GM23338 (cell line): ENCODE measurements at regions not wholly inside any gene's neighbourhood (a gene's known extent, or its start where the extent isn't known, plus 50 kb on each side); places are given as distances from the start of the nearest gene placed in this dataset.

Experiments
- ATAC-seq: fragments of 200-7000 bp; cut with Tn5 transposase; 3 replicates; pipeline ENCODE4 v1.9.1; 2020
- DNase-seq: peaks from one replicate; pipeline ENCODE4 v3.0.0-alpha.2; 2015; ENCODE audit warnings: low spot score
- H2AFZ ChIP-seq: fragments of 200-600 bp; sonication (generic); 2 replicates; pipeline ENCODE4 v1.8.0; 2016; ENCODE audit warnings: antibody characterized with exemption, mild to moderate bottlenecking, moderate library complexity
- H3F3A ChIP-seq: fragments of 200-600 bp; sonication (generic); replicated peaks from 2 replicates; pipeline ENCODE4 v1.8.0; 2017; ENCODE audit warnings: antibody characterized with exemption, mixed run types, low read depth
- H3K27ac ChIP-seq: fragments of 200-600 bp; sonication (generic); 2 replicates; pipeline ENCODE4 v1.6.1; 2016; ENCODE audit warnings: low read depth
- H3K27me3 ChIP-seq: fragments of 200-600 bp; sonication (generic); 2 replicates; pipeline ENCODE4 v1.8.0; 2016; ENCODE audit warnings: mild to moderate bottlenecking, mixed run types, moderate library complexity; ENCODE audit not compliant: insufficient read depth
- H3K36me3 ChIP-seq: fragments of 200-600 bp; sonication (generic); 2 replicates; pipeline ENCODE4 v1.8.0; 2016; ENCODE audit warnings: mild to moderate bottlenecking; ENCODE audit not compliant: insufficient read depth
- H3K4me1 ChIP-seq: fragments of 200-600 bp; sonication (generic); 2 replicates; pipeline ENCODE4 v1.8.0; 2016; ENCODE audit warnings: mild to moderate bottlenecking, moderate library complexity; ENCODE audit not compliant: insufficient read depth
- H3K4me2 ChIP-seq: fragments of 200-600 bp; sonication (generic); 2 replicates; pipeline ENCODE4 v1.7.1; 2017; ENCODE audit warnings: mixed run types
- H3K4me3 ChIP-seq: fragments of 200-600 bp; sonication (generic); 2 replicates; pipeline ENCODE4 v1.6.1; 2016; ENCODE audit warnings: mixed run types
- H3K79me2 ChIP-seq: fragments of 200-600 bp; sonication (generic); replicated peaks from 2 replicates; pipeline ENCODE4 v1.8.0; 2017; ENCODE audit warnings: mild to moderate bottlenecking; ENCODE audit not compliant: insufficient read depth
- H3K9me2 ChIP-seq: fragments of 200-600 bp; sonication (generic); 2 replicates; pipeline ENCODE4 v1.8.0; 2017; ENCODE audit not compliant: insufficient read depth
- H4K20me1 ChIP-seq: fragments of 200-600 bp; sonication (generic); replicated peaks from 2 replicates; pipeline ENCODE4 v1.8.0; 2017; ENCODE audit warnings: mild to moderate bottlenecking; ENCODE audit not compliant: insufficient read depth
- H3K27ac Mint-ChIP-seq: 2 replicates; pipeline ENCODE4 v1.8.0; 2020; ENCODE audit warnings: inconsistent platforms, mild to moderate bottlenecking, moderate library complexity, mixed read lengths
- H3K27me3 Mint-ChIP-seq: 3 replicates; pipeline ENCODE4 v1.8.0; 2022; ENCODE audit warnings: low read depth, mild to moderate bottlenecking, moderate library complexity, mixed read lengths, inconsistent platforms; ENCODE audit not compliant: insufficient read depth, poor library complexity
- H3K36me3 Mint-ChIP-seq: 3 replicates; pipeline ENCODE4 v1.8.0; 2021; ENCODE audit warnings: low read depth, mild to moderate bottlenecking, inconsistent platforms, moderate library complexity, mixed read lengths
- H3K4me1 Mint-ChIP-seq: 3 replicates; pipeline ENCODE4 v1.8.0; 2020; ENCODE audit warnings: mild to moderate bottlenecking, inconsistent platforms, mixed read lengths
- H3K4me3 Mint-ChIP-seq: 3 replicates; pipeline ENCODE4 v1.8.0; 2021; ENCODE audit warnings: moderate library complexity, mild to moderate bottlenecking, inconsistent platforms, mixed read lengths
- H3K9me3 Mint-ChIP-seq: 3 replicates; pipeline ENCODE4 v1.8.0; 2020; ENCODE audit warnings: moderate library complexity, mild to moderate bottlenecking, inconsistent platforms, mixed read lengths
- CREB1 ChIP-seq: fragments of 250-450 bp; sonication (Bioruptor Pico); IDR thresholded peaks from 2 replicates; pipeline ENCODE4 v1.5.0; 2020; ENCODE audit warnings: low read depth, mild to moderate bottlenecking, moderate library complexity
- EZH2 ChIP-seq: fragments of 200-600 bp; sonication (generic); IDR thresholded peaks from one replicate; pipeline ENCODE4 v1.8.0; 2017; ENCODE audit warnings: antibody characterized with exemption, mild to moderate bottlenecking, low read depth; ENCODE audit not compliant: unreplicated experiment
- EZH2phosphoT487 ChIP-seq: fragments of 200-600 bp; sonication (generic); IDR thresholded peaks from one replicate; pipeline ENCODE4 v1.8.1; 2018; ENCODE audit warnings: antibody characterized with exemption; ENCODE audit not compliant: unreplicated experiment
- JUNB ChIP-seq: IDR thresholded peaks from one replicate; pipeline ENCODE4 v1.6.1; 2016; ENCODE audit warnings: antibody characterized with exemption; ENCODE audit not compliant: unreplicated experiment
- TF ChIP-seq, protein P1 (sequence below): IDR thresholded peaks from one replicate; pipeline ENCODE4 v1.6.1; 2018; ENCODE audit warnings: antibody characterized with exemption; ENCODE audit not compliant: unreplicated experiment
- TF ChIP-seq, protein P2 (sequence below): fragments of 250-450 bp; sonication (Bioruptor Pico); IDR thresholded peaks from 2 replicates; pipeline ENCODE4 v1.5.0; 2020; ENCODE audit warnings: mild to moderate bottlenecking, moderate library complexity
- TF ChIP-seq, protein P3 (sequence below): IDR thresholded peaks from 2 replicates; pipeline ENCODE4 v1.6.1; 2016; ENCODE audit warnings: antibody characterized with exemption

DNA sequence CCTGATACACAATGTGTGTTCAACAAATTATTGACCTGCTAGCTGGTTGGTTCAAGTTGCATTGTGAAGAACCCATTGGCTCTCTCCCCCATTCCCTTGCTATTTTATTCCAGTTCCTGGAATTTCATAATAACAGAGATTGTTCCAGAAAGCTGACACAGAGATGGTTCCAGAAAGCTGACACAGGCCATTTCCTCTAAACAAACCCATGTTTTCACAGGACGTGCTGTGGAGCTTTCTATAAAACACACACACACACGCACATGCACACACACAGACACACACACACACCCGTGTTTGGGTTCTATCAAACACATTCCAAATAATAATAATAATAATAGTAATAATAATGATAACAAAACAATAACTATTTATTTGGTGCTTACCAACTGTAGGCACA lies 259.1 kb downstream of the CLIC5 start:
- ATAC-seq (no peak), DNase-seq (no peak)
- Histone ChIP-seq H2AFZ (no peak overlapping the region), H3K27me3 (no peaks in the 10 kb centered on the region), H3F3A (no peaks in the 10 kb centered on the region), H3K36me3 (no peaks in the 10 kb centered on the region), H3K4me1 (no peaks in the 10 kb centered on the region), H3K4me3 (no peak overlapping the region), H3K79me2 (no peaks in the 10 kb centered on the region), H3K27ac (no peak overlapping the region), H4K20me1 (no peaks in the 10 kb centered on the region), H3K4me2 (no peak overlapping the region), H3K9me2 (no peaks in the 10 kb centered on the region; the same call in 1 of the 2 replicates)
- TF ChIP-seq EZH2phosphoT487 (no peak), CREB1 (CRISPR knock-in tag) (no peak), JUNB (no peak), EZH2 (no peak)
- TF ChIP-seq, protein P1, sequence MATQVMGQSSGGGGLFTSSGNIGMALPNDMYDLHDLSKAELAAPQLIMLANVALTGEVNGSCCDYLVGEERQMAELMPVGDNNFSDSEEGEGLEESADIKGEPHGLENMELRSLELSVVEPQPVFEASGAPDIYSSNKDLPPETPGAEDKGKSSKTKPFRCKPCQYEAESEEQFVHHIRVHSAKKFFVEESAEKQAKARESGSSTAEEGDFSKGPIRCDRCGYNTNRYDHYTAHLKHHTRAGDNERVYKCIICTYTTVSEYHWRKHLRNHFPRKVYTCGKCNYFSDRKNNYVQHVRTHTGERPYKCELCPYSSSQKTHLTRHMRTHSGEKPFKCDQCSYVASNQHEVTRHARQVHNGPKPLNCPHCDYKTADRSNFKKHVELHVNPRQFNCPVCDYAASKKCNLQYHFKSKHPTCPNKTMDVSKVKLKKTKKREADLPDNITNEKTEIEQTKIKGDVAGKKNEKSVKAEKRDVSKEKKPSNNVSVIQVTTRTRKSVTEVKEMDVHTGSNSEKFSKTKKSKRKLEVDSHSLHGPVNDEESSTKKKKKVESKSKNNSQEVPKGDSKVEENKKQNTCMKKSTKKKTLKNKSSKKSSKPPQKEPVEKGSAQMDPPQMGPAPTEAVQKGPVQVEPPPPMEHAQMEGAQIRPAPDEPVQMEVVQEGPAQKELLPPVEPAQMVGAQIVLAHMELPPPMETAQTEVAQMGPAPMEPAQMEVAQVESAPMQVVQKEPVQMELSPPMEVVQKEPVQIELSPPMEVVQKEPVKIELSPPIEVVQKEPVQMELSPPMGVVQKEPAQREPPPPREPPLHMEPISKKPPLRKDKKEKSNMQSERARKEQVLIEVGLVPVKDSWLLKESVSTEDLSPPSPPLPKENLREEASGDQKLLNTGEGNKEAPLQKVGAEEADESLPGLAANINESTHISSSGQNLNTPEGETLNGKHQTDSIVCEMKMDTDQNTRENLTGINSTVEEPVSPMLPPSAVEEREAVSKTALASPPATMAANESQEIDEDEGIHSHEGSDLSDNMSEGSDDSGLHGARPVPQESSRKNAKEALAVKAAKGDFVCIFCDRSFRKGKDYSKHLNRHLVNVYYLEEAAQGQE, result no peak
- H3K9me3 Mint-ChIP-seq, result no peaks in the 10 kb centered on the region
- H3K4me1 Mint-ChIP-seq, result peaks cover 7% of the 10 kb centered on the region
- H3K36me3 Mint-ChIP-seq, result no peaks in the 10 kb centered on the region
- no peak overlapping the region for H3K27ac Mint-ChIP-seq
- H3K27me3 Mint-ChIP-seq, result no peaks in the 10 kb centered on the region
- H3K4me3 Mint-ChIP-seq, result no peak overlapping the region

DNA sequence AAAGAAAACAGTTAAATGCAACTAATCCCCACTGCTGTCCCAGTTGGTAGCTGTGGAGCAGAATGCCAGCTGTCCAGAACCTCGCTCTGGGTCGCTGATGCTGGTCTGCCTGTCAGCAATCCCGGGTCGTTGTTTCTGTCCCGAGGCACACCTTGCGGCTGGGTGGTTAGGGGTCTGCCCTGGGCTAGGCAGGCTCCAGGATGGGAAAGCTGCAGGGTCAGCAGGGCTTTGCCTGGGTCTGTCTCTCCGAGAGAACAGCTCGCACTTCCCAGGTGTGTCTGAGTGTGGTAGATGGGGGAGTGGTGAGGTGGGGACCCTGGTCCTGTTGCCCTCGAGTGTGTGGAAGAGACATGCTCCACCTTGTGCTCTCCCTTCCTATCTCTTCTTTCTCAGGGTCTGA lies 261.2 kb downstream of the CLIC5 start:
- no peak for TF ChIP-seq EZH2phosphoT487
- TF ChIP-seq EZH2, result no peak
- TF ChIP-seq, protein P2, sequence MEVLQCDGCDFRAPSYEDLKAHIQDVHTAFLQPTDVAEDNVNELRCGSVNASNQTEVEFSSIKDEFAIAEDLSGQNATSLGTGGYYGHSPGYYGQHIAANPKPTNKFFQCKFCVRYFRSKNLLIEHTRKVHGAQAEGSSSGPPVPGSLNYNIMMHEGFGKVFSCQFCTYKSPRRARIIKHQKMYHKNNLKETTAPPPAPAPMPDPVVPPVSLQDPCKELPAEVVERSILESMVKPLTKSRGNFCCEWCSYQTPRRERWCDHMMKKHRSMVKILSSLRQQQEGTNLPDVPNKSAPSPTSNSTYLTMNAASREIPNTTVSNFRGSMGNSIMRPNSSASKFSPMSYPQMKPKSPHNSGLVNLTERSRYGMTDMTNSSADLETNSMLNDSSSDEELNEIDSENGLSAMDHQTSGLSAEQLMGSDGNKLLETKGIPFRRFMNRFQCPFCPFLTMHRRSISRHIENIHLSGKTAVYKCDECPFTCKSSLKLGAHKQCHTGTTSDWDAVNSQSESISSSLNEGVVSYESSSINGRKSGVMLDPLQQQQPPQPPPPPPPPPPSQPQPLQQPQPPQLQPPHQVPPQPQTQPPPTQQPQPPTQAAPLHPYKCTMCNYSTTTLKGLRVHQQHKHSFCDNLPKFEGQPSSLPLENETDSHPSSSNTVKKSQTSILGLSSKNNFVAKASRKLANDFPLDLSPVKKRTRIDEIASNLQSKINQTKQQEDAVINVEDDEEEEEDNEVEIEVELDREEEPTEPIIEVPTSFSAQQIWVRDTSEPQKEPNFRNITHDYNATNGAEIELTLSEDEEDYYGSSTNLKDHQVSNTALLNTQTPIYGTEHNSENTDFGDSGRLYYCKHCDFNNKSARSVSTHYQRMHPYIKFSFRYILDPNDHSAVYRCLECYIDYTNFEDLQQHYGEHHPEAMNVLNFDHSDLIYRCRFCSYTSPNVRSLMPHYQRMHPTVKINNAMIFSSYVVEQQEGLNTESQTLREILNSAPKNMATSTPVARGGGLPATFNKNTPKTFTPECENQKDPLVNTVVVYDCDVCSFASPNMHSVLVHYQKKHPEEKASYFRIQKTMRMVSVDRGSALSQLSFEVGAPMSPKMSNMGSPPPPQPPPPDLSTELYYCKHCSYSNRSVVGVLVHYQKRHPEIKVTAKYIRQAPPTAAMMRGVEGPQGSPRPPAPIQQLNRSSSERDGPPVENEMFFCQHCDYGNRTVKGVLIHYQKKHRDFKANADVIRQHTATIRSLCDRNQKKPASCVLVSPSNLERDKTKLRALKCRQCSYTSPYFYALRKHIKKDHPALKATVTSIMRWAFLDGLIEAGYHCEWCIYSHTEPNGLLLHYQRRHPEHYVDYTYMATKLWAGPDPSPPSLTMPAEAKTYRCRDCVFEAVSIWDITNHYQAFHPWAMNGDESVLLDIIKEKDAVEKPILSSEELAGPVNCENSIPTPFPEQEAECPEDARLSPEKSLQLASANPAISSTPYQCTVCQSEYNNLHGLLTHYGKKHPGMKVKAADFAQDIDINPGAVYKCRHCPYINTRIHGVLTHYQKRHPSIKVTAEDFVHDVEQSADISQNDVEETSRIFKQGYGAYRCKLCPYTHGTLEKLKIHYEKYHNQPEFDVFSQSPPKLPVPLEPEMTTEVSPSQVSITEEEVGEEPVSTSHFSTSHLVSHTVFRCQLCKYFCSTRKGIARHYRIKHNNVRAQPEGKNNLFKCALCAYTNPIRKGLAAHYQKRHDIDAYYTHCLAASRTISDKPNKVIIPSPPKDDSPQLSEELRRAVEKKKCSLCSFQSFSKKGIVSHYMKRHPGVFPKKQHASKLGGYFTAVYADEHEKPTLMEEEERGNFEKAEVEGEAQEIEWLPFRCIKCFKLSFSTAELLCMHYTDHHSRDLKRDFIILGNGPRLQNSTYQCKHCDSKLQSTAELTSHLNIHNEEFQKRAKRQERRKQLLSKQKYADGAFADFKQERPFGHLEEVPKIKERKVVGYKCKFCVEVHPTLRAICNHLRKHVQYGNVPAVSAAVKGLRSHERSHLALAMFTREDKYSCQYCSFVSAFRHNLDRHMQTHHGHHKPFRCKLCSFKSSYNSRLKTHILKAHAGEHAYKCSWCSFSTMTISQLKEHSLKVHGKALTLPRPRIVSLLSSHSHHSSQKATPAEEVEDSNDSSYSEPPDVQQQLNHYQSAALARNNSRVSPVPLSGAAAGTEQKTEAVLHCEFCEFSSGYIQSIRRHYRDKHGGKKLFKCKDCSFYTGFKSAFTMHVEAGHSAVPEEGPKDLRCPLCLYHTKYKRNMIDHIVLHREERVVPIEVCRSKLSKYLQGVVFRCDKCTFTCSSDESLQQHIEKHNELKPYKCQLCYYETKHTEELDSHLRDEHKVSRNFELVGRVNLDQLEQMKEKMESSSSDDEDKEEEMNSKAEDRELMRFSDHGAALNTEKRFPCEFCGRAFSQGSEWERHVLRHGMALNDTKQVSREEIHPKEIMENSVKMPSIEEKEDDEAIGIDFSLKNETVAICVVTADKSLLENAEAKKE (CRISPR knock-in tag), result no peak
- TF ChIP-seq, protein P3, sequence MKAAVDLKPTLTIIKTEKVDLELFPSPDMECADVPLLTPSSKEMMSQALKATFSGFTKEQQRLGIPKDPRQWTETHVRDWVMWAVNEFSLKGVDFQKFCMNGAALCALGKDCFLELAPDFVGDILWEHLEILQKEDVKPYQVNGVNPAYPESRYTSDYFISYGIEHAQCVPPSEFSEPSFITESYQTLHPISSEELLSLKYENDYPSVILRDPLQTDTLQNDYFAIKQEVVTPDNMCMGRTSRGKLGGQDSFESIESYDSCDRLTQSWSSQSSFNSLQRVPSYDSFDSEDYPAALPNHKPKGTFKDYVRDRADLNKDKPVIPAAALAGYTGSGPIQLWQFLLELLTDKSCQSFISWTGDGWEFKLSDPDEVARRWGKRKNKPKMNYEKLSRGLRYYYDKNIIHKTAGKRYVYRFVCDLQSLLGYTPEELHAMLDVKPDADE, result no peak
- H3K4me3 ChIP-seq, result no peak overlapping the region
- no peaks in the 10 kb centered on the region for H3F3A ChIP-seq
- H3K27me3 ChIP-seq, result no peaks in the 10 kb centered on the region
- no peaks in the 10 kb centered on the region for H3K4me1 ChIP-seq
- peaks cover 3% of the 10 kb centered on the region; the same call in 1 of the 2 replicates for H3K9me2 ChIP-seq
- Mint-ChIP-seq H3K27me3 (no peaks in the 10 kb centered on the region), H3K36me3 (no peaks in the 10 kb centered on the region), H3K4me3 (no peak overlapping the region), H3K27ac (no peak overlapping the region), H3K4me1 (peaks cover 7% of the 10 kb centered on the region), H3K9me3 (no peaks in the 10 kb centered on the region)
- H3K36me3 ChIP-seq, result no peaks in the 10 kb centered on the region
- H3K4me2 ChIP-seq, result no peak overlapping the region
- H2AFZ ChIP-seq, result no peak overlapping the region
- no peaks in the 10 kb centered on the region for H4K20me1 ChIP-seq
- H3K27ac ChIP-seq, result no peak overlapping the region
- DNase-seq, result no peak
- ATAC-seq, result no peak
- H3K79me2 ChIP-seq, result no peaks in the 10 kb centered on the region
